SHP77 (cell line): ENCODE measurements at regions not wholly inside any gene's neighbourhood (a gene's known extent, or its start where the extent isn't known, plus 50 kb on each side); places are given as distances from the start of the nearest gene placed in this dataset.
"Not testable (repeated sequence)": the region's sequence is repeated elsewhere in the genome, so short reads cannot be mapped to it uniquely, and the experiment has no call there.

Experiments used
- DNase-seq, 2 experiments: peaks; one replicate each; lab custom pipeline; 2025; lab: John Stamatoyannopoulos, UW

DNA sequence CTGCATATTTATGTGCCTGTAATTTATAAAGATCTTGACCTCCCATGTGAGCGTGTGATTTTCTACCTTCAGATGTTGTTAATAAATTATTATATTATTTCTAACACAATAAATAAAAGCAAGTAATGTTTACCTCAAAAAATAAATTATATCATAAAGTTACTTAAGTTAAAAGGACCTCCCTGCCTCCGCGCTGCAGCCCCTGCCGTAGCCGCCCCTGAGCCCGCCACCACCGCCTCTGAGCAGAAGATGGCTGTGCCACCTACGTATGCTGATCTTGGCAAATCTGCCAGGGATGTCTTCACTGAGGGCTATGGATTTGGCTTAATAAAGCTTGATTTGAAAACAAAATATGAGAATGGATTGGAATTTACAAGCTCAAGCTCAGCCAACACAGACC lies 119.6 kb upstream of the BRWD3 start:
- no peak for DNase-seq

GRCh38 chrX:80917919-80918318 lies 108.2 kb upstream of the BRWD3 start:
- no peak for DNase-seq

- not testable (repeated sequence) for DNase-seq
Observed at GRCh38 chrX:80912351-80912750, 102.7 kb upstream of the BRWD3 start.

DNA sequence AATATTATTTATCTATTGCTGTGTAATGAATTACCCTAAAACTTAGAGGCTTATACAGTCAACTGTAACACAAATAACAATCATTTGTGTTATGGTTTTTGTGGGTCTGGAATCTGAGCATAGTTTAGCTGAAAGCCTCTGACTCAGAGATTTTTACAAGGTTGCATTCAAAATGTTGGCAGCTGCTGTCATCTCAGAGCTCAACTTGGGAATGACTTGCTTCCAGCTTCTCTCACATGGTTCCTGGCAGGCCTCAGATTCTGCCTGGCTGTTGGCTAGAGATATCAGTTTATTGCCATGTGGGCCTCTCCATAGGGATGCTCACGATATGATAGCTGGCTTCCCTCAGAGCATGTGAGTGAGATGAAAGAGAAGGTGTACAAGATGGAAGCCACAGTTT lies 70.2 kb upstream of the BRWD3 start:
- DNase-seq = no peak

GRCh38 chrX:80879143-80879542 lies 69.5 kb upstream of the BRWD3 start:
- peak; percentile 43 to 65 for DNase-seq

DNA sequence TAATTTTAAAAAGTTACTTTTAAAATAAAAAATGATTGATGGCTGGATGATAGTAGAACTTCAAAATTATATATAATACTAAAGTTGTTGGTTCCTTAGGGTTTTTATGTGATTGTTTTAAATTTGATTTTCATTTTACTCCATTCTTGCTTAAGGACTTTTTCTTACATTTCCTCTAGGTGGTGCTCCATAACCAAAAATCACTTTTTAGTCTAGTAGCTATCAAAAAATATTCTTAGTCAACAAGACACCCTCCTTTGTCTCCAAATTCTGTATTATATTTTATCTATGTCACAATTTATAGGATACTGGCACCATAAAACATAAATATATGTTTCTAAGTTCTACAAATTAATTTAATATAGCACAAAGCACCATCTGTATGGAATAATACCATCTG lies 67.2 kb upstream of the BRWD3 start:
- peak in 1 of 2 experiments; percentile 1 for DNase-seq
